ENCODE measurements at regions not wholly inside any gene's neighbourhood (a gene's known extent, or its start where the extent isn't known, plus 50 kb on each side); places are given as distances from the start of the nearest gene placed in this dataset.

GRCh38 chr5:163094492-163095180 is 342.8 kb upstream of the CCNG1 start:
- Histone ChIP-seq H3K27me3 (ENCODE audit: control insufficient read depth, insufficient read depth, low read length) (no peaks in the 10 kb centered on the region), H3K36me3 (ENCODE audit: control insufficient read depth, insufficient read depth, low read length) (no peaks in the 10 kb centered on the region), H3K27ac (ENCODE audit: low read length) (no peak overlapping the region), H3K4me3 (ENCODE audit: low read depth in 2 of 2, low read length in 2 of 2) (no peak overlapping the region), H3K4me1 (ENCODE audit: control insufficient read depth, insufficient read depth, low read length) (no peaks in the 10 kb centered on the region), H3K9me3 (ENCODE audit: control insufficient read depth, insufficient read depth, low read depth, low read length) (no peaks in the 10 kb centered on the region)
- no TSS peak for BruUV-seq (replicated peaks)
- intact Hi-C loops (cut with micrococcal nuclease; ENCODE audit: unreplicated experiment) (no loop called here), in situ Hi-C loops (cut with HindIII; ENCODE audit: low pct_unique_long_range_greater_than_20kb, low sequenced_read_pairs) (no loop called here)
- TF ChIP-seq POLR2AphosphoS5 (IDR thresholded peaks at IDR 0.05; ENCODE audit: low read depth, low read length) (no peak), REST (IDR thresholded peaks at IDR 0.05; ENCODE audit: insufficient read depth in 1 of 2, low read depth in 2 of 2, low read length in 1 of 2) (no peak), TCF7L2 (IDR thresholded peaks at IDR 0.05; ENCODE audit: low read depth, low read length) (no peak), CTCF (IDR thresholded peaks at IDR 0.05) (no peak), SIN3A (IDR thresholded peaks at IDR 0.05; ENCODE audit: borderline replicate concordance, insufficient read depth, low read depth, low read length) (no peak)
- CTCF ChIA-PET, result no interaction called here
- POLR2A ChIA-PET, result no interaction called here
- DNase-seq (ENCODE audit: low read depth, low spot score) (no peak), ATAC-seq (no peak)

- ATAC-seq (no peak), DNase-seq (ENCODE audit: low read depth, low spot score) (no peak)
- no TSS peak for BruUV-seq (replicated peaks)
- CTCF ChIA-PET, result no interaction called here
- Histone ChIP-seq H3K4me1 (ENCODE audit: control insufficient read depth, insufficient read depth, low read length) (no peaks in the 10 kb centered on the region), H3K27me3 (ENCODE audit: control insufficient read depth, insufficient read depth, low read length) (no peaks in the 10 kb centered on the region), H3K9me3 (ENCODE audit: control insufficient read depth, insufficient read depth, low read depth, low read length) (no peaks in the 10 kb centered on the region), H3K36me3 (ENCODE audit: control insufficient read depth, insufficient read depth, low read length) (no peaks in the 10 kb centered on the region), H3K4me3 (ENCODE audit: low read depth in 2 of 2, low read length in 2 of 2) (no peak overlapping the region), H3K27ac (ENCODE audit: low read length) (no peak overlapping the region)
- TF ChIP-seq TCF7L2 (IDR thresholded peaks at IDR 0.05; ENCODE audit: low read depth, low read length) (no peak), POLR2AphosphoS5 (IDR thresholded peaks at IDR 0.05; ENCODE audit: low read depth, low read length) (no peak), REST (IDR thresholded peaks at IDR 0.05; ENCODE audit: insufficient read depth in 1 of 2, low read depth in 2 of 2, low read length in 1 of 2) (no peak), CTCF (IDR thresholded peaks at IDR 0.05) (no peak), SIN3A (IDR thresholded peaks at IDR 0.05; ENCODE audit: borderline replicate concordance, insufficient read depth, low read depth, low read length) (no peak)
- intact Hi-C loops (cut with micrococcal nuclease; ENCODE audit: unreplicated experiment) (no loop called here), in situ Hi-C loops (cut with HindIII; ENCODE audit: low pct_unique_long_range_greater_than_20kb, low sequenced_read_pairs) (no loop called here)
- POLR2A ChIA-PET, result no interaction called here
Observed at GRCh38 chr5:163104464-163104863, 332.9 kb upstream of the CCNG1 start.

Data from Panc1 (cell line).